ENCODE measurements at regions not wholly inside any gene's neighbourhood (a gene's known extent, or its start where the extent isn't known, plus 50 kb on each side); places are given as distances from the start of the nearest gene placed in this dataset.

- H3K4me3 Mint-ChIP-seq = no peak overlapping the region
- no peaks in the 10 kb centered on the region for H3K4me1 Mint-ChIP-seq
- no peak overlapping the region for H3K27ac Mint-ChIP-seq
- DNase-seq (ENCODE audit: low spot score in 2 of 2) (peak; percentile 10 to 58), ATAC-seq (peak; percentile 55)
- H3K9me3 Mint-ChIP-seq = no peaks in the 10 kb centered on the region
- no peaks in the 10 kb centered on the region for H3K36me3 Mint-ChIP-seq
These were observed 93.1 kb upstream of the HAO2 start for GRCh38 chr1:119275145-119276134.

- Mint-ChIP-seq H3K4me3 (no peak overlapping the region), H3K9me3 (no peaks in the 10 kb centered on the region), H3K4me1 (no peaks in the 10 kb centered on the region), H3K36me3 (no peaks in the 10 kb centered on the region), H3K27ac (no peak overlapping the region)
- ATAC-seq = no peak
- no peak for DNase-seq (ENCODE audit: low spot score in 2 of 2)
These were observed 92.0 kb upstream of the HAO2 start for GRCh38 chr1:119276558-119276957.

GRCh38 chr1:119279456-119280381 is 88.9 kb upstream of the HAO2 start:
- H3K27ac Mint-ChIP-seq = no peak overlapping the region
- no peak overlapping the region for H3K4me3 Mint-ChIP-seq
- H3K4me1 Mint-ChIP-seq = no peaks in the 10 kb centered on the region
- no peak for DNase-seq (ENCODE audit: low spot score in 2 of 2)
- no peaks in the 10 kb centered on the region for H3K36me3 Mint-ChIP-seq
- no peaks in the 10 kb centered on the region for H3K9me3 Mint-ChIP-seq
- no peak for ATAC-seq

- no peak for ATAC-seq
- H3K27ac Mint-ChIP-seq = no peak overlapping the region
- no peak for DNase-seq (ENCODE audit: low spot score in 2 of 2)
- no peaks in the 10 kb centered on the region for H3K36me3 Mint-ChIP-seq
- no peak overlapping the region for H3K4me3 Mint-ChIP-seq
- no peaks in the 10 kb centered on the region for H3K4me1 Mint-ChIP-seq
- H3K9me3 Mint-ChIP-seq = no peaks in the 10 kb centered on the region
These were observed 83.1 kb upstream of the HAO2 start for GRCh38 chr1:119285482-119285881.

GRCh38 chr1:119286587-119287181 is 81.9 kb upstream of the HAO2 start:
- Mint-ChIP-seq H3K4me3 (no peak overlapping the region), H3K36me3 (no peaks in the 10 kb centered on the region), H3K9me3 (no peaks in the 10 kb centered on the region), H3K4me1 (no peaks in the 10 kb centered on the region), H3K27ac (no peak overlapping the region)
- DNase-seq (ENCODE audit: low spot score in 2 of 2) (no peak), ATAC-seq (peak; percentile 61)

- H3K36me3 Mint-ChIP-seq = no peaks in the 10 kb centered on the region
- DNase-seq (ENCODE audit: low spot score in 2 of 2) (no peak), ATAC-seq (no peak)
- no peaks in the 10 kb centered on the region for H3K4me1 Mint-ChIP-seq
- no peaks in the 10 kb centered on the region for H3K9me3 Mint-ChIP-seq
- no peak overlapping the region for H3K4me3 Mint-ChIP-seq
- H3K27ac Mint-ChIP-seq = no peak overlapping the region
These were observed 79.8 kb upstream of the HAO2 start for GRCh38 chr1:119288751-119289150.

DNA sequence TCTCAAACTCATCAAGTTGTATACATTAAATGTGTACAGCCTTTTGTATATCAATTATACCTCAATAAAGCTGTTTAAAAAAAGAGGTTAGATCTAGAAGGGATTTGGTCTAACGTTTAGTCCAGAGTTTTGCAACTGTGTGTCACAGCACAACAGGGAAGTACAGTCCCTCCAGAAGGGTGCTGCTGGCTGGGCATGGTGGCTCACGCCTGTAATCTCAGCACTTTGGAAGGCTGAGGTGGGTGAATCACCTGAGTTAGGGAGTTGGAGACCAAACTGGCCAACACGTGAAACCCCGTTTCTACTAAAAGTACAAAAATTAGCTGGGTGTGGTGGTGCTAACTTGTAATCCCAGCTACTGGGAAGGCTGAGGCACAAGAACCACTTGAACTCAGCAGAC is 78.3 kb upstream of the HAO2 start:
- H3K4me1 Mint-ChIP-seq = no peaks in the 10 kb centered on the region
- no peaks in the 10 kb centered on the region for H3K36me3 Mint-ChIP-seq
- DNase-seq (ENCODE audit: low spot score in 2 of 2) (no peak), ATAC-seq (no peak)
- no peak overlapping the region for H3K4me3 Mint-ChIP-seq
- H3K9me3 Mint-ChIP-seq = no peaks in the 10 kb centered on the region
- H3K27ac Mint-ChIP-seq = no peak overlapping the region

- Mint-ChIP-seq H3K9me3 (no peaks in the 10 kb centered on the region), H3K4me1 (no peaks in the 10 kb centered on the region), H3K27ac (no peak overlapping the region), H3K4me3 (no peak overlapping the region), H3K36me3 (no peaks in the 10 kb centered on the region)
- DNase-seq (ENCODE audit: low spot score in 2 of 2) (no peak), ATAC-seq (no peak)
These were observed 76.9 kb upstream of the HAO2 start for GRCh38 chr1:119291611-119292206.

GRCh38 chr1:119293797-119294196 is 74.8 kb upstream of the HAO2 start:
- ATAC-seq (no peak), DNase-seq (ENCODE audit: low spot score in 2 of 2) (no peak)
- Mint-ChIP-seq H3K4me1 (no peaks in the 10 kb centered on the region), H3K4me3 (no peak overlapping the region), H3K36me3 (no peaks in the 10 kb centered on the region), H3K9me3 (no peaks in the 10 kb centered on the region), H3K27ac (no peak overlapping the region)

DNA sequence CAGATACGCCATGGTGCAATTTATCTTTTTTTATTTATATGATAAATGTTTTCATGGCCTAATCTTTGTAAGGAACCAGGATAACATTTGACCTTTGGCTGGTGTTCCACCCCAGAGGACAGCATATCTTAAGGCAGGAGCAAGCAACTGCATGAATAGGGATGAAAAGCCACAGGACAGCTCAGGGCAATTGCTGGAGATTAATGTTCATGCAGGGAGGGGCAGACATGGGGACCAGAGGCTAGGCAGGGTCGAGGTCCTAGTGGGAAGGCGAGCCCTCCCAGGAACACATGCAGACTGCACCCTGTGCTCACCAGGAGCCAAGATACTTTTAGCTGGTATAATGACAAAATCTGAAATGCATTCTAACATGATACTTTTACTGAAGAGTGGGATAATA is 74.4 kb upstream of the HAO2 start:
- ATAC-seq (no peak), DNase-seq (ENCODE audit: low spot score in 2 of 2) (no peak)
- Mint-ChIP-seq H3K36me3 (no peaks in the 10 kb centered on the region), H3K4me1 (no peaks in the 10 kb centered on the region), H3K27ac (no peak overlapping the region), H3K9me3 (no peaks in the 10 kb centered on the region), H3K4me3 (no peak overlapping the region)

- ATAC-seq (no peak), DNase-seq (ENCODE audit: low spot score in 2 of 2) (no peak)
- Mint-ChIP-seq H3K4me1 (no peaks in the 10 kb centered on the region), H3K36me3 (no peaks in the 10 kb centered on the region), H3K4me3 (no peak overlapping the region), H3K9me3 (peaks cover 3% of the 10 kb centered on the region), H3K27ac (no peak overlapping the region)
These were observed 73.9 kb upstream of the HAO2 start for GRCh38 chr1:119294722-119295121.

DNA sequence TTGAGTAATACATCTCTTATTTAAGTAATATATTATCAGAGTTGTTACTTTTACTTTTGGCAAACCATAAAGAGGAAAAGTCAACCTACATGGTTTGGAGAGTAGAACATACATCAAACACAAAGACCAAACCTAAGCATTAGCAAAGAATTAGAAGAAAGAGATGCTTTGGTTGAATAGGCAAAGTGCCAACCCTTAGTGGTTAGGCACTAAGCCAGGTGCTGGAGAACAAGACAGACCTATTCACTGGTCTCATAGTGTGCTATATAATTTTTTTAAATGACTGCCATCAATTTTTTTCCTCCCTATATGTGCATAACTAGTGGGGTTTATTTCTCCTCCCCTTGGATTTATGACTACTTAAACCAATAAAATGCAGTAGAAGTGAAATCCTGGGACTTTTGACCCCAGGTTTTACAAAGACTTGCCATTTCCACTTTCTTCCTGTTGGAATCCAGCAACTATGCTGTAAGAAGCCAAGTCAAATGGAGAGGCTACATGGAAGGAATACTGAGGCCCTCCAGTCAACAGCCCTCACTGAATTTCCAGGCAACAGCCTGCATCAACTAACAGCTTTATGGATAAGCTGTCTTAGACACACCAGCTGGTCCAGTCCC is 69.8 kb upstream of the HAO2 start:
- Mint-ChIP-seq H3K4me1 (no peaks in the 10 kb centered on the region), H3K9me3 (peaks cover 3% of the 10 kb centered on the region), H3K4me3 (no peak overlapping the region), H3K36me3 (no peaks in the 10 kb centered on the region), H3K27ac (no peak overlapping the region)
- no peak for ATAC-seq
- DNase-seq (ENCODE audit: low spot score in 2 of 2) = no peak

DNA sequence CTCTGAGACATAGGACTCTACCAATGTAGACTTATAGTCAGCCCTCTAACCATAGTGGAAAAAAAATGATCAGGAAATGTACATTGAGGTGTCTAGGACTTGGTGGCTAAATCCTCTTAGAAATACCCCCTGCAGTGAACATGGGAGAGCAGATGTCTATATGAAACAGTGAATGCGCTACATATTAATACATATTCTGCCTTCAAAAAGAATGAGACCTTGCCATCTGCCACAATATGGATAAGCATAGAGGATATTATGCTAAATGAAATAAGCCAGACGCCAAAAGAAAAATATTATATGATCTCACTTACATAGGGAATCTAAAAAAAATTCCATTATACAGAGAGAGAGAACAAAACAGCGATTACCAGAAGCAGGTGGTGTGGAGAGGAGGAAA is 66.6 kb upstream of the HAO2 start:
- H3K4me1 Mint-ChIP-seq = no peaks in the 10 kb centered on the region
- no peaks in the 10 kb centered on the region for H3K36me3 Mint-ChIP-seq
- H3K4me3 Mint-ChIP-seq = no peak overlapping the region
- peaks cover 6% of the 10 kb centered on the region for H3K9me3 Mint-ChIP-seq
- DNase-seq (ENCODE audit: low spot score in 2 of 2) (no peak), ATAC-seq (no peak)
- H3K27ac Mint-ChIP-seq = no peak overlapping the region

DNA sequence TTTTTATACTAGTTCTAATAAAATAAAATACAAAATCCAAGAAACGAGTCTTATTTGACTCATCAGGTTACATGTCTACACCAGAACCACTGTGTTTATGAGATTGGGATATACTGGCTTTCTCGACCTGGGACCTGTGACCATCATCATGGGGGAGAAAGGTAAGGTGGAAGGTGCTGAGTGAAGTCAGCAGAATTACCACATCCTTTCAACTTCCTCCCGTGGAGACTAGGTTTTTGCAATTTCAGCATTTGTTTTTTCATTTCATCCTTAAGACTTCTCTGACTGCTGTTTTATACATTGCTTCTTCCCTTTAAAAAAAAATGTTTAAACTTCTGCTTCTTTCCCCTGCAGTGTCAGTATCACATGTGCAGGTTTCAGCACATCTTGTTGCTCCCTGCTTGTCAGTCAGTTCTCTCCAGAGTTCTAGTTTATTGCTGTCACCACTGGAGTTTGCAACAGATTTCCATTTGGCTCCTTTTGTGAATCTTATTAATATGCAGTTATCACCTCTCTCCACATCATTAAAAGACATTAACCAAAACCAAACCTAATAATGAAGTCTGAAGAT is 60.4 kb upstream of the HAO2 start:
- no peak overlapping the region for H3K4me3 Mint-ChIP-seq
- ATAC-seq (no peak), DNase-seq (ENCODE audit: low spot score in 2 of 2) (no peak)
- peaks cover 3% of the 10 kb centered on the region for H3K9me3 Mint-ChIP-seq
- H3K4me1 Mint-ChIP-seq = no peaks in the 10 kb centered on the region
- H3K36me3 Mint-ChIP-seq = no peaks in the 10 kb centered on the region
- H3K27ac Mint-ChIP-seq = no peak overlapping the region

Data from stimulated activated effector memory CD8-positive, alpha-beta T cell treated with anti-CD3 and anti-CD28 coated beads, Interleukin-12 subunit alpha, Interleukin-12 subunit beta, amount 100 ng/mL, for 72 hours (primary cell).